Testis (tissue), 2 donors: ENCODE measurements at regions not wholly inside any gene's neighbourhood (a gene's known extent, or its start where the extent isn't known, plus 50 kb on each side); places are given as distances from the start of the nearest gene placed in this dataset.

Experiments used
- POLR2A ChIP-seq: fragments of 450-650 bp; IDR thresholded peaks from one replicate; pipeline ENCODE4 v1.6.1; 2017; ENCODE audit warnings: antibody characterized with exemption, mild to moderate bottlenecking, moderate library complexity
- TF ChIP-seq, protein P1 (sequence below), 3 experiments: fragments of 450-650 bp in 2 of 3; fragments of 200-600 bp in 1 of 3; sonication (generic) in 1 of 3; IDR thresholded peaks; one replicate each; pipeline ENCODE4 v1.5.1; 2016 to 2019; ENCODE audit warnings: antibody characterized with exemption in 3 of 3, mild to moderate bottlenecking in 2 of 3, moderate library complexity in 1 of 3

GRCh38 chr14:101098641-101099040, 195.1 kb upstream of the RTL1 start:
- TF ChIP-seq, protein P1, sequence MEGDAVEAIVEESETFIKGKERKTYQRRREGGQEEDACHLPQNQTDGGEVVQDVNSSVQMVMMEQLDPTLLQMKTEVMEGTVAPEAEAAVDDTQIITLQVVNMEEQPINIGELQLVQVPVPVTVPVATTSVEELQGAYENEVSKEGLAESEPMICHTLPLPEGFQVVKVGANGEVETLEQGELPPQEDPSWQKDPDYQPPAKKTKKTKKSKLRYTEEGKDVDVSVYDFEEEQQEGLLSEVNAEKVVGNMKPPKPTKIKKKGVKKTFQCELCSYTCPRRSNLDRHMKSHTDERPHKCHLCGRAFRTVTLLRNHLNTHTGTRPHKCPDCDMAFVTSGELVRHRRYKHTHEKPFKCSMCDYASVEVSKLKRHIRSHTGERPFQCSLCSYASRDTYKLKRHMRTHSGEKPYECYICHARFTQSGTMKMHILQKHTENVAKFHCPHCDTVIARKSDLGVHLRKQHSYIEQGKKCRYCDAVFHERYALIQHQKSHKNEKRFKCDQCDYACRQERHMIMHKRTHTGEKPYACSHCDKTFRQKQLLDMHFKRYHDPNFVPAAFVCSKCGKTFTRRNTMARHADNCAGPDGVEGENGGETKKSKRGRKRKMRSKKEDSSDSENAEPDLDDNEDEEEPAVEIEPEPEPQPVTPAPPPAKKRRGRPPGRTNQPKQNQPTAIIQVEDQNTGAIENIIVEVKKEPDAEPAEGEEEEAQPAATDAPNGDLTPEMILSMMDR (IDR thresholded peaks at IDR 0.05) = no peak
- no peak for TF ChIP-seq POLR2A
